Hematopoietic multipotent progenitor cell treated with erythropoietin and hydrocortisone succinate and interleukin-3 and kit ligand, for 8 days (in vitro differentiated cells): ENCODE measurements at regions not wholly inside any gene's neighbourhood (a gene's known extent, or its start where the extent isn't known, plus 50 kb on each side); places are given as distances from the start of the nearest gene placed in this dataset.

Source experiments
- DNase-seq: peaks from one replicate; pipeline ENCODE4 v3.0.0-alpha.2; 2015

DNA sequence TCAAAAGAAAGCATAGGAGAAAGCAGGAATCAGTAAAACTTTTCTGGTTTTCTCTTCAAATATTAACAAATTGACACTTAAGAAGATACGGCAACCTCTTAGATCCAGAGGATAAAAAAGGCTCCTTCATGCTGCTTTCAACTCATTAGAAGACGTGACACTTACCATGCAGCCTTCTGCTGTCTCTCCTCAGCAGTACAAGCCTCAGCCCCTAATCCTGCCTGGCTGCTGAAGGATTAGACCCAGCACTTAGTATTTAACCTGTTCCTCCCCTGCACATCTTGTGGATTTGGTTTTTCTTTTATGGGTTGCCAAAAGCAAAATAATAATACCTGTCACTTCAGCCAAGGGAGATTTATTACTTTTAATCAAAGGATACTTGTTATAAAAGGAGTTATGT, 108.4 kb downstream of the LYZL1 start:
- no peak for DNase-seq

DNA sequence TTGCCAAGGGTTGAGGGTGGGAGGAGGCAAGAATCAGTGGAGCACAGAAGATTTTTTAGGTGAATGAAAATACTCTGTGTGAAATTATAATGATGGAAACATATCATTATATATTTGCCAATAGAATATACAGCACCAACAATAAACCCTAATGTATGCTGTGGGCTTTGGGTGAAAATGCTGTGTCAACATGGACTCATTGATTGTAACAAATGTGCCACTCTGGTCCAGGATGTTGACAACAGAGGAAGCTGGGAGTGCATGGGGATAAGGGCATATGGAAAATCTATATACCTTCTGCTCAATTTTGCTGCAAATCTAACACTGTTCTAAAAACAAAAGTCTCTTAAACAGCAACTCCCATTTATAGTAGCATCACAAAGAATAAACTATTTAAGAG, 114.3 kb downstream of the LYZL1 start:
- DNase-seq = no peak

DNA sequence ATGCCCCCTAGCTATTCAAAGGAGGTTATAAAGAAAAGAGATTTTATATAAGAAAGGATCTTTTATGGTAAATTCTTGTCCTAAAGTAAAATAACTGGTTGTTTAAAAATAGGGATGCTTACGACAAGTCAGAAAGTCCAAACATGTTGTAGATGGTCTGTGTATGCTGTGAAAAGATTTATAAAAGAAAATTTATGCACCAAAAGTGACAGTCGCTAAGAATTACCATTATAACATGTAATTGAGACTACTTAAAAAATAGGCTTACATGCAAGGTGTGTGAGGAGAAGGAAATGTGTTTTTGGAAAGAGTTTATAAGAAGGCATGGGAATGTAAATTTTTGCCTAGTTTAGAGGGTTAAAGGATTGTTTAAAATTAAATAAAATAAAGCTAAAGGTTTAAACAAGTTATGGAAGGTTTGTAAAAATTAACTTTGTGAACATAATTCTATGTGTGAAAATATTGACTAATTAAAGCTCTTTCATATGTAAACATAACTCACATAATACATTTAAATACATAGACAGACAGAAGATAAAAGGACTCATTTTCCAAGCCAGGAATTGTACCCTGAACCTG, 118.5 kb downstream of the LYZL1 start:
- DNase-seq = no peak
